HUES6 (cell line): ENCODE measurements at regions not wholly inside any gene's neighbourhood (a gene's known extent, or its start where the extent isn't known, plus 50 kb on each side); places are given as distances from the start of the nearest gene placed in this dataset.

Experiments
- H3K27ac ChIP-seq: 2 replicates; pipeline ENCODE4 v1.7.0; 2013; ENCODE audit warnings: low read depth, mild to moderate bottlenecking, low read length, inconsistent platforms
- H3K27me3 ChIP-seq: 2 replicates; pipeline ENCODE4 v1.6.1; 2013; ENCODE audit warnings: low read length; ENCODE audit not compliant: control insufficient read depth, insufficient read depth
- H3K36me3 ChIP-seq: 2 replicates; pipeline ENCODE4 v1.6.1; 2013; ENCODE audit warnings: low read length; ENCODE audit not compliant: control insufficient read depth, insufficient read depth
- H3K4me1 ChIP-seq: 2 replicates; pipeline ENCODE4 v1.6.1; 2013; ENCODE audit warnings: low read length; ENCODE audit not compliant: control insufficient read depth, insufficient read depth
- H3K4me3 ChIP-seq: 2 replicates; pipeline ENCODE4 v1.5.1; 2013; ENCODE audit warnings: low read depth, low read length
- H3K9ac ChIP-seq: one replicate; pipeline ENCODE4 v1.6.1; 2013; ENCODE audit warnings: mild to moderate bottlenecking, low read length
- H3K9me3 ChIP-seq: 2 replicates; pipeline ENCODE4 v1.6.1; 2013; ENCODE audit warnings: low read depth, low read length; ENCODE audit not compliant: control insufficient read depth, insufficient read depth

GRCh38 chr19:30897553-30897952, 451.7 kb downstream of the TSHZ3 start:
- Histone ChIP-seq H3K9ac (no peak overlapping the region), H3K27ac (no peak overlapping the region), H3K36me3 (no peaks in the 10 kb centered on the region), H3K9me3 (no peaks in the 10 kb centered on the region), H3K4me3 (no peak overlapping the region), H3K4me1 (peaks cover 34% of the 10 kb centered on the region), H3K27me3 (no peaks in the 10 kb centered on the region)

- peak overlapping the region; percentile 61 for H3K9ac ChIP-seq
- no peaks in the 10 kb centered on the region for H3K9me3 ChIP-seq
- H3K27ac ChIP-seq: peak overlapping the region; percentile 83; the same call in 1 of the 2 replicates
- H3K4me3 ChIP-seq: no peak overlapping the region; the same call in 1 of the 2 replicates
- no peaks in the 10 kb centered on the region for H3K27me3 ChIP-seq
- H3K36me3 ChIP-seq: no peaks in the 10 kb centered on the region
- H3K4me1 ChIP-seq: peaks cover 34% of the 10 kb centered on the region
Measured at GRCh38 chr19:30897034-30897433, 452.2 kb downstream of the TSHZ3 start.

- H3K27ac ChIP-seq: peak overlapping the region; percentile 83; the same call in 1 of the 2 replicates
Measured at GRCh38 chr19:30896554-30896953, 452.7 kb downstream of the TSHZ3 start.

GRCh38 chr19:30895946-30896345, 453.3 kb downstream of the TSHZ3 start:
- no peaks in the 10 kb centered on the region for H3K27me3 ChIP-seq

More at GRCh38 chr19:30896554-30896953, 452.7 kb downstream of the TSHZ3 start:
- H3K4me3 ChIP-seq: peak overlapping the region; percentile 43
- no peaks in the 10 kb centered on the region for H3K27me3 ChIP-seq
- H3K36me3 ChIP-seq: no peaks in the 10 kb centered on the region
- H3K9ac ChIP-seq: peak overlapping the region; percentile 72
- H3K9me3 ChIP-seq: no peaks in the 10 kb centered on the region
- H3K4me1 ChIP-seq: peaks cover 34% of the 10 kb centered on the region

GRCh38 chr19:30891051-30891450, 458.2 kb downstream of the TSHZ3 start:
- Histone ChIP-seq H3K4me1 (peaks cover 13% of the 10 kb centered on the region), H3K4me3 (no peak overlapping the region), H3K27ac (no peak overlapping the region), H3K9me3 (no peaks in the 10 kb centered on the region), H3K36me3 (no peaks in the 10 kb centered on the region), H3K9ac (no peak overlapping the region), H3K27me3 (no peaks in the 10 kb centered on the region)

More at GRCh38 chr19:30895946-30896345, 453.3 kb downstream of the TSHZ3 start:
- Histone ChIP-seq H3K4me1 (peaks cover 34% of the 10 kb centered on the region), H3K9ac (peak overlapping the region; percentile 72), H3K36me3 (no peaks in the 10 kb centered on the region), H3K9me3 (no peaks in the 10 kb centered on the region), H3K4me3 (peak overlapping the region; percentile 43; the same call in 1 of the 2 replicates), H3K27ac (peak overlapping the region; percentile 79; the same call in 1 of the 2 replicates)

GRCh38 chr19:30890033-30890432, 459.2 kb downstream of the TSHZ3 start:
- H3K27me3 ChIP-seq: no peaks in the 10 kb centered on the region
- 0 out of 2 replicates have a peak, but pooled peaks cover 3% of the 10 kb centered on the region for H3K4me1 ChIP-seq
- H3K36me3 ChIP-seq: no peaks in the 10 kb centered on the region
- H3K9me3 ChIP-seq: no peaks in the 10 kb centered on the region
- H3K9ac ChIP-seq: no peak overlapping the region
- H3K4me3 ChIP-seq: no peak overlapping the region
- no peak overlapping the region for H3K27ac ChIP-seq

- Histone ChIP-seq H3K36me3 (no peaks in the 10 kb centered on the region), H3K27ac (no peak overlapping the region), H3K9ac (no peak overlapping the region), H3K9me3 (no peaks in the 10 kb centered on the region), H3K27me3 (no peaks in the 10 kb centered on the region), H3K4me1 (no peaks in the 10 kb centered on the region), H3K4me3 (no peak overlapping the region)
Measured at GRCh38 chr19:30888937-30889336, 460.3 kb downstream of the TSHZ3 start.

- Histone ChIP-seq H3K27me3 (no peaks in the 10 kb centered on the region), H3K4me3 (no peak overlapping the region), H3K4me1 (no peaks in the 10 kb centered on the region), H3K27ac (no peak overlapping the region), H3K9me3 (no peaks in the 10 kb centered on the region), H3K9ac (no peak overlapping the region), H3K36me3 (no peaks in the 10 kb centered on the region)
Measured at GRCh38 chr19:30887042-30887441, 462.2 kb downstream of the TSHZ3 start.

- H3K9ac ChIP-seq: no peak overlapping the region
- no peaks in the 10 kb centered on the region for H3K27me3 ChIP-seq
- no peaks in the 10 kb centered on the region for H3K9me3 ChIP-seq
- H3K36me3 ChIP-seq: no peaks in the 10 kb centered on the region
- no peak overlapping the region for H3K4me3 ChIP-seq
- H3K27ac ChIP-seq: no peak overlapping the region
- no peaks in the 10 kb centered on the region for H3K4me1 ChIP-seq
Measured at GRCh38 chr19:30886222-30886621, 463.0 kb downstream of the TSHZ3 start.

- Histone ChIP-seq H3K9ac (no peak overlapping the region), H3K36me3 (no peaks in the 10 kb centered on the region), H3K9me3 (no peaks in the 10 kb centered on the region), H3K27ac (no peak overlapping the region), H3K27me3 (no peaks in the 10 kb centered on the region), H3K4me3 (no peak overlapping the region), H3K4me1 (no peaks in the 10 kb centered on the region)
Measured at GRCh38 chr19:30884146-30884812, 465.0 kb downstream of the TSHZ3 start.

GRCh38 chr19:30883071-30883470, 466.2 kb downstream of the TSHZ3 start:
- no peaks in the 10 kb centered on the region for H3K36me3 ChIP-seq
- no peak overlapping the region for H3K4me3 ChIP-seq
- no peaks in the 10 kb centered on the region for H3K9me3 ChIP-seq
- no peak overlapping the region for H3K27ac ChIP-seq
- no peak overlapping the region for H3K9ac ChIP-seq
- no peaks in the 10 kb centered on the region for H3K27me3 ChIP-seq
- H3K4me1 ChIP-seq: no peaks in the 10 kb centered on the region
